ENCODE measurements at regions not wholly inside any gene's neighbourhood (a gene's known extent, or its start where the extent isn't known, plus 50 kb on each side); places are given as distances from the start of the nearest gene placed in this dataset.

DNA sequence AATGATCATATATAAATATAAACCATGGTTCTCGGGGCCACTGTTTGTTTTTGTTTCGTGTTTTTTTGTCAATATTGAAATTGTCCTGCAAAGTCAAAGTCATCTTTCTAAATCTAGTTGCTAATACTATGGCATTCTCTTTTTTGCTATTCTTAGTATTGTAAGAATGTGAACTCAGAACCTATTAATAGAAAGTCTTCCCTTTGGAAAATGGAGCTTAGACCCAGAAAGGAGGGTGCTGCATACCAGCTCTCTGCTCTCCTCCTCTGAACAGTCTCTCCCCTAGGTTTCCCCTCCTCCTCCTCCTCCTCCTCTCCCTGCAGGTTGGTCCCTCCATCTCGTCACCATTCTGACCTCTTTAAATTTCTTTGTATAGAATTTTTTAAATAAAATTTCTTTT lies 150.4 kb upstream of the CCN2 start:
- Histone ChIP-seq H3K4me1 (peaks cover 0 to 7% (median 2%) of the 10 kb centered on the region in 4 donors), H3K36me3 (no peaks in the 10 kb centered on the region), H3K27ac (no peak overlapping the region), H3K4me3 (no peak overlapping the region), H3K27me3 (no peaks in the 10 kb centered on the region), H3K9me3 (peaks cover 0 to 3% (median 0%) of the 10 kb centered on the region in 4 donors)
- intact Hi-C loops (cut with DNase I; ENCODE audit: low total_unique reads): no loop called here
- TF ChIP-seq POLR2A (IDR thresholded peaks at IDR 0.05) (no peak), POLR2AphosphoS5 (IDR thresholded peaks at IDR 0.05) (no peak), EP300 (IDR thresholded peaks at IDR 0.05) (no peak)
- TF ChIP-seq, protein P1, sequence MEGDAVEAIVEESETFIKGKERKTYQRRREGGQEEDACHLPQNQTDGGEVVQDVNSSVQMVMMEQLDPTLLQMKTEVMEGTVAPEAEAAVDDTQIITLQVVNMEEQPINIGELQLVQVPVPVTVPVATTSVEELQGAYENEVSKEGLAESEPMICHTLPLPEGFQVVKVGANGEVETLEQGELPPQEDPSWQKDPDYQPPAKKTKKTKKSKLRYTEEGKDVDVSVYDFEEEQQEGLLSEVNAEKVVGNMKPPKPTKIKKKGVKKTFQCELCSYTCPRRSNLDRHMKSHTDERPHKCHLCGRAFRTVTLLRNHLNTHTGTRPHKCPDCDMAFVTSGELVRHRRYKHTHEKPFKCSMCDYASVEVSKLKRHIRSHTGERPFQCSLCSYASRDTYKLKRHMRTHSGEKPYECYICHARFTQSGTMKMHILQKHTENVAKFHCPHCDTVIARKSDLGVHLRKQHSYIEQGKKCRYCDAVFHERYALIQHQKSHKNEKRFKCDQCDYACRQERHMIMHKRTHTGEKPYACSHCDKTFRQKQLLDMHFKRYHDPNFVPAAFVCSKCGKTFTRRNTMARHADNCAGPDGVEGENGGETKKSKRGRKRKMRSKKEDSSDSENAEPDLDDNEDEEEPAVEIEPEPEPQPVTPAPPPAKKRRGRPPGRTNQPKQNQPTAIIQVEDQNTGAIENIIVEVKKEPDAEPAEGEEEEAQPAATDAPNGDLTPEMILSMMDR (IDR thresholded peaks at IDR 0.05): no peak
- no peak for DNase-seq
- WGBS, 5 donors: 64 to 72% (median 66%) methylated on average over 3 of the region's 3 CpGs

DNA sequence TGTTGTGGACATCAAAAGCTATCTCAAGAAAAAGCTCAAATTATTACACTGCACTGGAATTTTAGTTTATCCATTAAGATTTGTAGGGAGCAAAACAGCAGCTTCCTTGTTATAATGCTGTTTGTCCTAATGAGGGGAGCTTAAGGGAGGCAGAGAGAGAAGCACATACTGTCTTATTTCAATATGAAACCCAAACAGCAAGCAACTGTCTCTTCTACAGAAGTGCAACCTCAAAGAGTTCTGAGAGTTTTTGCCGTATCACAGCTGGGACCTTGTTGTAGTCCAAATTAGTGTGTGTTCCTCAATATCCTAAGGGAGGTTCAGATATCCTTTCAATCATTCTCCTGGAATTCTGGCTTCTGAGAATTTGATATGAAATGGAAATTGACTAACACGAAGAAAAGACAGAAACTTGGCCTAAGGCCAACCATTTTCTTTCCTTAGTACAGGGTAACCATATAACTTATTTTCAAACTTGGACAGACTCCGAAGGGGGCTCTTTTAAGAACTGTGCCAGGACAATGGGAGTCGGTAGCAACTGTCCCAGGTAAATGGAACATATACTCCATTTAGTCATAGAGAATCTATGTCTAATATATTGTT lies 149.3 kb upstream of the CCN2 start:
- DNase-seq: no peak
- H3K27me3 ChIP-seq: no peaks in the 10 kb centered on the region
- TF ChIP-seq EP300 (IDR thresholded peaks at IDR 0.05) (no peak), POLR2AphosphoS5 (IDR thresholded peaks at IDR 0.05) (no peak), POLR2A (IDR thresholded peaks at IDR 0.05) (no peak)
- TF ChIP-seq, protein P1 (IDR thresholded peaks at IDR 0.05): no peak
- peaks cover 0 to 3% (median 0%) of the 10 kb centered on the region in 4 donors for H3K9me3 ChIP-seq
- H3K36me3 ChIP-seq: no peaks in the 10 kb centered on the region
- 64 to 72% (median 70%) methylated on average over 4 of the region's 4 CpGs for WGBS, 5 donors
- intact Hi-C loops (cut with DNase I; ENCODE audit: low total_unique reads): no loop called here
- no peak overlapping the region for H3K27ac ChIP-seq
- no peak overlapping the region for H3K4me3 ChIP-seq
- H3K4me1 ChIP-seq: peaks cover 0 to 7% (median 2%) of the 10 kb centered on the region in 4 donors

DNA sequence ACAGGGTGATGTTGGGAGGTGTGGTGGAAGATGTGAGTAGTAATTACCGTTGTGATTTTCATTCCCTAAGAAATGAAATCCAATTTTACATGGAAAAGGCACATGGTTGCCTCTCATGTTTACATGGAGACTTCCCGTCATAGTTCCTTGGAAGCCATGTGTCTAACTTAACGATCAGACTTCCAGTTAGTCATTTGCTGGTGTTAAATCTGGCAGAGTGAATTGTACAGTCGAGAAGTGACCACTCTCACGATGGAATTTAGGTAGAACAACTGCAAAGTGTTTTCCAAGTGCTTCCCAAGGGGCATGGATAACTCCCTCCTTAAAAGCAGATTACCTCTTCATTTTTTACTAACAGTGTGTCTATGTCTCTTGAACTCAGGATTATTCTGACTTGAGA lies 145.8 kb upstream of the CCN2 start:
- TF ChIP-seq EP300 (IDR thresholded peaks at IDR 0.05) (no peak), POLR2A (IDR thresholded peaks at IDR 0.05) (no peak), POLR2AphosphoS5 (IDR thresholded peaks at IDR 0.05) (no peak)
- TF ChIP-seq, protein P1 (IDR thresholded peaks at IDR 0.05): no peak
- Histone ChIP-seq H3K4me1 (peaks cover 0 to 7% (median 2%) of the 10 kb centered on the region in 4 donors), H3K27me3 (no peaks in the 10 kb centered on the region), H3K36me3 (no peaks in the 10 kb centered on the region), H3K4me3 (no peak overlapping the region), H3K9me3 (no peaks in the 10 kb centered on the region), H3K27ac (no peak overlapping the region)
- DNase-seq: no peak
- WGBS, 5 donors: 73 to 88% (median 85%) methylated on average over 5 of the region's 5 CpGs
- intact Hi-C loops (cut with DNase I; ENCODE audit: low total_unique reads): no loop called here

DNA sequence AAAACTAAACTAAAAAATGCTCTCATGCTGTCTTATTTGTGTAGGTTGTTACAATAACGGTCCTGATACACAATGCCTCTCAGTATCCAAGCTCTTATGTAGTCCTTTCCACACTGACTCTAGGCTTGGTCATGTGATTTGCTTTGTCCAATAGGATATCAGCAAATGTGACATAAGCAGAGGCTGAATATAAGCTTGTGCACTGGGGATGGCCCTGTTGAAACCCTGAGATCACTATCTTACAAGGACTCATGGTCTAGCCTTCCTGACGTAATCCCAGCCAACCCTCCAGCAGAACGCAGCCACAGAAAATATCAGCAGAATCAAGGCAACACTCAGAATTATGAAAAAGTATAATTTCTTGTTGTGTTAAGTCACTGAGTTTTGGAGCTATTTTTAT lies 145.1 kb upstream of the CCN2 start:
- Histone ChIP-seq H3K27me3 (no peaks in the 10 kb centered on the region), H3K9me3 (no peaks in the 10 kb centered on the region), H3K4me1 (peaks cover 0 to 7% (median 0%) of the 10 kb centered on the region in 4 donors), H3K36me3 (no peaks in the 10 kb centered on the region), H3K4me3 (no peak overlapping the region), H3K27ac (no peak overlapping the region)
- DNase-seq: no peak
- intact Hi-C loops (cut with DNase I; ENCODE audit: low total_unique reads): no loop called here
- 86 to 92% (median 90%) methylated on average over 3 of the region's 3 CpGs for WGBS, 5 donors
- TF ChIP-seq POLR2A (IDR thresholded peaks at IDR 0.05) (no peak), POLR2AphosphoS5 (IDR thresholded peaks at IDR 0.05) (no peak), EP300 (IDR thresholded peaks at IDR 0.05) (no peak)
- TF ChIP-seq, protein P1 (IDR thresholded peaks at IDR 0.05): no peak

Data from stomach (tissue), 8 donors.